ENCODE measurements at regions not wholly inside any gene's neighbourhood (a gene's known extent, or its start where the extent isn't known, plus 50 kb on each side); places are given as distances from the start of the nearest gene placed in this dataset.

DNA sequence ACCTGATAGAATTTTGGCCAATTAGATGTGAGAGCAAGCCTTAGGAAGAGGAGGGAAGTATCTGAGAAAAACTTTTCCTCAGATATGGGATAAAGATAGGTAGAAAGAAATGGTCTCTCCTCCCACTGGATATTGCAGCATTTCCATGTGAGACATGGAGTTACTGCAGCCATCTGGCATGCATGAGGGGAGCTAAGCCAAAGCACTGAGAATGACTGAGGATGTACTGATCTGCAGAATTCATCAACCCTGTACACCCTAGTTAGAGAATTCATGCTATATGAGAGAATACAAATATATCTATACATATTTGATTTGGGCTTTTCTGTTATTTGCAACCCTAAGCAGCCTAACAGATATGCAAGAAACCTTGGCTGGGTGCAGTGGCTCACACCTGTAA is 52.5 kb upstream of the RPL34 start:
- DNase-seq = no peak

- no peak for DNase-seq
These were observed 59.3 kb upstream of the RPL34 start for GRCh38 chr4:108561116-108561515.

GRCh38 chr4:108560616-108561015 is 59.8 kb upstream of the RPL34 start:
- DNase-seq = no peak

DNA sequence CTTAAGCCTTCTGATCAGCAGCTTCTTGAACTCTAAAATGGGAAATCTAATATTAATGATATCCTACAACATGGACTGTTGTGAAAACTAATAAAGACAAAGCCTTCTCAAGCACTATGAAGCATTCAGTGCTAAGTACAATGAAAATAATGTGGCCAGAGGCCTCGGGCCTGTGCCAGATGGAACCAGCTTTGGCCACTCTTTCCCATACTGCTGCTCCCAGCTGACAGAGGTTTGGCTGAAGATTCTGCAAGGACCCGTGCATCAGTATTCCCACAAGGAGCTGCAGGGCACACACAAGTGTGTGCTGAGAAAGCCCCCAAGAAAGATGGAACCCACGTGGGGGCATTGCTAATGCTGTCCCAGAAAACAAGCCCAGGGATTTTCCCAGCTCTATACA is 60.5 kb upstream of the RPL34 start:
- DNase-seq = no peak

DNA sequence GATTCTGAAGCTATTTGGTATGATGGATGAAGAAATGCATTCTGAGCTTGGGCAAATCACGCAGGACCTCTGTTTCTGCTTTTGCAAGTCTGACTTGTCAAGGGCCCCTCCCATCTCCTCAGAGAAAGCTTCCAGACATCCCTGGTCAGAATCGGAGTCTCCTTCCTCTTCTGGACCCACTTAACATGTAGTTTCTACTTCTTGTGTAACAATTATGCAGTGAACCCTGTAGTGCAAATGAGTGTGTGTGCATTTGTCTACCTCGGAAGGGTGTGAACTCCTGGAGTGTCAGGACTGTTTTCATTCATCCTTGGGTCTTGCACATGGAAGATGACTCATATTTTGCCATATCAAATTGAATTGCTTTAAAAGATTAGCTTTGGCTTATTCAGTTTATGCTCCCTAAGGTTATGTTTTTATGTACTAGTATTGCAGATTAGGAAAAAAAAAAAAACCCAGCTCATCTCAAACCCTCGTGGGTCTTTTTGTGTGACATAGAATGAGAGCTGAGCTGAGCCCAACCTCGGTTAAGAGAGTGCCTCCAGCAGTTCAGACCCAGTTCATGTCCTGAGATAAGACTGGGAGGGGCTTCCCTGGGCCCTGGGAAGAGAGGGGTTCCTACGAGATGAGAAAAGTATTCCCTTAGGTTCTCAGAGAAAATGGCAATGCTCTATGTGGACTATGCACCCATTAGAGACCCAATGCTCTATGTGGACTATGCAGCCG is 61.1 kb upstream of the RPL34 start:
- no peak for DNase-seq

DNA sequence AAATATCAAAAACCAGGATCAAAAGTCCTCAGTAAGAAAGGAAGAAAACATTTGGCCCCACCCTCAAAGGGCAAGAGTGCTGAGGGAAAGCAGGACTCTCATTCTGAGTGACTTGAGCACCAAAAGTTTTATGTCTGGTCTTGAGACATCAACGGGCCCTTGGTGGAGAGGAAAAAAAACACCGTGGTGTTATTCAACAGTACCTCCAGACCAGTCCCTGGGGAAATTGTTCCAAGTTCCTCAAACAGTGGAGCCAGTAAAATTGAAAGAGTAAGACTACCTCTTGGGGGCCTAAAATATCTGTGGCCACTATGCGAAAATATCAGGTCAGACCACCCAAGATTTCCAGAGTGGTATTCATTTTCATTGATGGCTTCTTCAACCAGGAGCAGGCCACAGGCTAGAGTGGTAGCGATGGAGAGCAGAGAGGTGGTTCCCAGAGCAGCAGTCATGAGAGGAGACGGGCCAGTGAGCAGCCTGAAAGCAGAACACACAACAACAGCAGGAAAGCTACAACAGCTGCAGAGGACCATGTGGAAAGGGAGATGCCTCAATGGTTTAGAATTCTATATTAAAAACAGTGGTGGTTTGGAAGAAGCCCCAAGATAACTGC is 63.7 kb upstream of the RPL34 start:
- DNase-seq = no peak

DNA sequence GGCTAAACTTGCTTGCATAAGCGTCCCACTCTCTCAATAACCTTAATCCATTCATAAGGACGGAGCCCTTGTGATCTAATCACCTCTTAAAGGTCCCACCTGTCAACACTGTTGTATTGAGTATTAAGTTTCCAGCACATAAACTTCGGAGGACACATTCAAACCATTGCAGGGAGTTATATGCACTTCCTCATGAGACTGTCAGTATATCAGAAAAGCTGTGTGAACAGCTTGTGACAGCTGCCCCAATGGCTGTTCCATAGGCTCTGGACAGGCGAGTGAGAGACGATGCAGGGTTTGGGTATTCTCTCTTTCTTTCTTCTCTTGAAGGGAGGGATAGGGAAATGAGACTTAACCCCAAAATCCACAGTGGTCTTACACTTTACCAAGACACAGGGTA is 64.2 kb upstream of the RPL34 start:
- DNase-seq = no peak

DNA sequence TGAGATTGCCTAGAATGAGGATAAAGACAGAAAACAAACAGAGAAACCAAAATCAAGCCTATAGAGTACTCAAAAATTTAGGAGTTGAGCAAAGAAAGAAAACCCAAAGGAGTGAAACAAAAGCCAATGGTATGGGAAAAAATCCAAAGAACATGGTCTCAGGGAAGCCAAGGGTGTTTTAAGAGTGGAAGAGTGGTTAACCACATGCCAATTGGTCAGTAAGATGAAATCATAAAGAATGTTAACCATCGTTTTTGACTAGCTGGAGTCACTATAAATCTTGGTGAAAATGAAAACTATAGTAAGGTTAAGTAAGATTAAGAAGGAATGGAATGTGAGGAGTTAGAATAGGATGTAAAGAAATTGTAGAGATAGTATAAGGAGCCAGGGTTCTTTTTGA is 64.7 kb upstream of the RPL34 start:
- DNase-seq = no peak

DNA sequence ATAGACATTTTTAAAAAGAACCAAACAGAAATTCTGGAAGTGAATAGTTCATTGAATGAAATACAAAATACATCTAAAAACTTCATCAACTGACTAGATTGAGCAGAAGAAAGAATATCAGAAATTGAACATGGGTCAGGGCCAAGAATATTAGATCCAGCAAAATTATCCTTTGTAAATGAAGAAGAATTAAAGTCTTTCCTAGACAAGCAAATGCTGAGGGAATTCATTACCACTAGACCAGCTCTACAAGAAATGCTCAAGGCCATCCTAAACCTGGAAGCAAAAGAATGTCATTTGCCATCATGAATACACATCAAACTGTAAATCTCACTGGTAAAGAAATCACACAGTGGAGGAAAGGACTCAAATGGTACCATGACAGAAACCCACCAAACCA is 72.7 kb upstream of the RPL34 start:
- no peak for DNase-seq

GRCh38 chr4:108546728-108547127 is 73.6 kb upstream of the RPL34 start:
- DNase-seq = no peak

DNA sequence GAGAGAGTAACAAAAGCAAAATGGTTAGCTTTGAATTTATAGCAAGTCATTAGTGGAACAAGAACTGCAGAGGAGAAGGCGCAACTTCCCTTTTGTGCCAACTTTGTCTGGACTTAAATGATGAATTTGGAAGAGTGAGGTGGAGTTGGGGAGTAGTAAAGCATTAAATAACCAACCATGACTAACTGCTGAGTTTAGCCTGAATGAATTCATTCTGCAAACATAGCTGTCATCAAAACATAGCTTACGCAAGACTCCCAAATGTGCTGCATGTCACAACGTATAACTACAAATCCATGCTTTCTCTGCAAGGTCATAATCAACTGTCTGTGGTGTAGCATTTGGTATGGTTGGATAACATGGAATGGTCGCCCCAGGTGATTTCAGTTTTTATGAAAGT is 75.9 kb upstream of the RPL34 start:
- DNase-seq = no peak

DNA sequence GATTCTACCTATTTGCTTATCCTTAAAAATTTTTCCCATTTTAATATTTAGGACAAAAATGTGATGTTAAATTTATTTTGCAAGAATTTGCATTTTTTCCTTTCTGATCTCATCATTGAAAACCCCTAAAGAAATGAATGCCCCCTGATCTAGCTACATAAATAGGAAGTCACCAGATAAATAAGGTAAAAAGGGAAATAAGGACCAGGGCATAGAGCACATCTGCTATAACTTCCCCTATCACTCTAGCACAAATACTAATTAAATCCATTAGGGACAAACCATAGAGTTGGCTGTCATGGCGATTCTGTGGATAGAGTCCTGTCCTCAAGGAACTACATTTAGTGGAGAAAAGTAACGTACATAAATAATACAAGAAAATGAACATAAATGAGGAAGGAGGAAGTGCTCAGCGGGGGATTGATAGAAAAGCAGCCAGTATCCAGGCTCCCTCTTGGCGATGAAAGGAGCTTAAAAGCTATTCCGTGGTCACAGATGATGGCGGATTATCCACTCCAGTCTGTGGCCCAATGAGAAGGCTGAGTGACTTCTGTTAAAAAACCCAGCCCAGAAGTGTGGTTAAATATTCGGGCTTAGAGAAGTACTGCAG is 76.9 kb upstream of the RPL34 start:
- no peak for DNase-seq

DNA sequence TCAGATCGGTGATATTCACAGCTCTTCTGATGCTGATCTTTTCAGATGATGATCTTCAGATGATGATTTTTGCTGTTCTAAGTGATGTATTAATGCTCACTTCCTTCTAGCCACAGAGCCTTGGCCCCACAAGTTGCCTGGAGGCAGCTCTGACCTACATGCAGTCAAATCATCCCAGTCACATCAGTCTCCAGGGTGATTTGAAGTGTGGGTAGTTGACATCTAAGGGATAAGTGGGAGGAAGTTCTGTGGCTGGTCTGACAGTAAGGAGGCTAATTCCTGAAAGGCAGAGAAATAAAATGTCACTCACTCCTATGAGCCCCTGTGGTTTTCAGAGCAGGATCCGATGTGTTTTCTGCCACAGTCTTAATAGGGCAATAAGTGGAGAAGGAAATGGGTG is 79.8 kb upstream of the RPL34 start:
- no peak for DNase-seq

DNA sequence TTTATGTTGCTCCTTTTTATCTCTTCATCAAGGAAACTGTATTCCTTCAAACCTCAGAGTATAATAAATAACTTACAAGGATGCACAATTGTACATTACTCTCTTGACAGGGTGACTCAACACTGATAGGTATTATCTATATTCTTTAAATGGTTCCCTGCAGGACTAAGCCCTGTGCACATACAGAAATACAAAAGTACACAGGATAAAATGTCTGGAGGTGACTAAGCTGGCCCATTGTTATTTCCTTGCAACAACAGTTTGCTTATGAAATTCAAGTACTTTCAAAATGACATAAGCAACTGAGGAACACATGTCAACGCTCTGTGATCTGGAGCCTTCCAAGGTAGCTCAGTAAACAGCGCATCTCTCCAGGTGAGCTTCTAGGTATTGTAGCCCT is 83.8 kb upstream of the RPL34 start:
- no peak for DNase-seq

- no peak for DNase-seq
These were observed 84.6 kb upstream of the RPL34 start for GRCh38 chr4:108535757-108536156.

- DNase-seq = no peak
These were observed 86.5 kb upstream of the RPL34 start for GRCh38 chr4:108533876-108534275.

DNA sequence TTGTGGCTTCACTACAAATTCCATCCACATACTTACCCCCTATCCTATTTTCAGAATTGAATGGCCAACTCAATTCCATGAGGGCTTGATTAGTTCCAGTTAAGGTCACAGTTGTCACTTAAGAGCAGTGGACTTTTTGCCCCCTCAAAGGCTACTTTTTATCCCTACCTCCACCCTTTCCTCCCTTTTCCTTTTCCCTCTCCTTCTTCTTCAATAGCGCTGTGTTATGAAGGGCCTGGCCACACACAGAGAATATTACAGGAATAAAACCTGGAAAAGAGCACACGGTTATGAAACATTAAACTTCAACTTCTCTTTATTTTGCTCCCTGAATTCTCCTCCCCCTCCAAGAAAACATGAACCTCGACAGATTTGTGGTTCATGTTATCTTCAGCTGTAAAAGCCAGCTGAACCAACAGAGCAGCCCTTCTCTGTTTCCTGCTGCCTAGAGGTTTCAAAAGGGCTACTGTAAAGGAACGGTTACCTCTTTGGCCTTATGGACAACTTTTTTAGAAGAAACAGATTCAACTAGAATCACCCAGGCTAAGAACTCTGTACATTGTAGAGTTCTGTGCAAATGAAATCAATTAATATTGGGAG is 87.0 kb upstream of the RPL34 start:
- no peak for DNase-seq

- no peak for DNase-seq
These were observed 87.6 kb upstream of the RPL34 start for GRCh38 chr4:108532738-108533137.

GRCh38 chr4:108532187-108532586 is 88.2 kb upstream of the RPL34 start:
- DNase-seq = no peak

- no peak for DNase-seq
These were observed 88.9 kb upstream of the RPL34 start for GRCh38 chr4:108531461-108531860.

GRCh38 chr4:108529984-108530905 is 90.1 kb upstream of the RPL34 start:
- no peak for DNase-seq

DNA sequence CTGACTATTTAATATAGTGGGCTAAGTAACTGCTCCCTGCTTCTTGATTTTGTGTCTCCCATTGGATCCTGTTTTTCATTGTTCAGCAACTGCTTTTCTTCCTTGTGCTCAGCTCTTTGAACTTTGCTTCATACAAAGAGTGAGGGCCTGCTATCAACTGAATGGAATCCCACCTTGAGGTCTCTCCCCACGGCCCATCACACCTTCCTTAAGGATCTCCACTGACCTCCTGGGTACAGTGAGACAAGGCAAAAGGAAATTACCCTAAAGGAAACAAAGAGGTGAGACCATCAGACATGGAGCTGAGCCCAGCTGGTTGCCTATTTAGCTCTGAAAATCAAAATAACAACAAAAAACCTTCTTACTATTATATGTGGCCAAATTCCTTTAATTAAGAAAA is 91.3 kb upstream of the RPL34 start:
- no peak for DNase-seq

DNA sequence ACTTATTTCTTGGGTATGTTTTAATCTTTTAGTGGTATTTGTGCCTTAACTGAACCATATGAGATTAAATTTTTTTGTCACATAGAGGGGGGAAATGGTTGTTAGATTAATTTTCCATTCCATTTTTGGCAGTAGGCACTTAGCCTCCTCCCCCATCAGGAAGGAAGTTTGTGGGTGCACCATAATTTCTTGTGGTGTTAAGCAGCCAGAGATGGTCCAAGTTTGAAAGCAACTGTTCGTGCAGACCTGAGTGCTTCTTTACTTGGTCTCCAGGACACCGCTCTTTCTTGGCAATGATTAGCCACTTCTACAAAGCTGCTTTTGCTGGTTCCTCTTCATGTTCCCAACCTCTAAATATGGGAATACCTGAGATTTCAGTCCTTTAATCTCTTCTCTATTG is 92.7 kb upstream of the RPL34 start:
- DNase-seq = no peak

Measured in midbrain (tissue), 1 donor.